Stimulated activated CD8-positive, alpha-beta memory T cell treated with anti-CD3 and anti-CD28 coated beads, Interleukin-7, amount 100 ng/mL, for 24 hours (primary cell): ENCODE measurements at regions not wholly inside any gene's neighbourhood (a gene's known extent, or its start where the extent isn't known, plus 50 kb on each side); places are given as distances from the start of the nearest gene placed in this dataset.
"Not testable (repeated sequence)": the region's sequence is repeated elsewhere in the genome, so short reads cannot be mapped to it uniquely, and the experiment has no call there.

ENCODE experiments used
- DNase-seq: peaks from one replicate; pipeline ENCODE4 v3.0.0-alpha.2; 2020; ENCODE audit warnings: low read depth

- DNase-seq = not testable (repeated sequence)
Observed at GRCh38 chr11:38894201-38894600, 2296.2 kb upstream of the RAG2 start.

- no peak for DNase-seq
Observed at GRCh38 chr11:38884145-38884865, 2286.3 kb upstream of the RAG2 start.

DNA sequence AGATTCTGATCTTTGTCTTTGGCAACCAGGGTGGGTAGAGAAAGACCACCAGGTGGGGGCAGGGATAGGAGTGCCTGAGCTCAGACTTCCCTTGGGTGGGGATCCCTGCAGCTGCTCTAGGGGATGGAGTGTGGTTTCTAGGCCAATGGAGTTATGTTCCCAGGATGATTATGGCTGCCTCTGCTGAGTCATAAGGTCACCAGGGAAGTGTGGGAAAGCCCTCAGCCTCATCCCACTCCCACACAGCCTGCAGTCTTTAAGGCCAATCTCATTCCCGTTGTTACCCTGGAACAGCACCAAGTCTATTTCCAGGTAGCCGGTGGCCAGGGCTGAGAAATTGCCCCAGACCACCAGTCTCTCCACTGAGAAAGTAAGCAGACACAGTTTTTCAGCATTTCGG, 2269.3 kb upstream of the RAG2 start:
- DNase-seq = no peak

GRCh38 chr11:38865922-38866321, 2267.9 kb upstream of the RAG2 start:
- DNase-seq = no peak

- no peak for DNase-seq
Observed at GRCh38 chr11:38842991-38843390, 2245.0 kb upstream of the RAG2 start.

DNA sequence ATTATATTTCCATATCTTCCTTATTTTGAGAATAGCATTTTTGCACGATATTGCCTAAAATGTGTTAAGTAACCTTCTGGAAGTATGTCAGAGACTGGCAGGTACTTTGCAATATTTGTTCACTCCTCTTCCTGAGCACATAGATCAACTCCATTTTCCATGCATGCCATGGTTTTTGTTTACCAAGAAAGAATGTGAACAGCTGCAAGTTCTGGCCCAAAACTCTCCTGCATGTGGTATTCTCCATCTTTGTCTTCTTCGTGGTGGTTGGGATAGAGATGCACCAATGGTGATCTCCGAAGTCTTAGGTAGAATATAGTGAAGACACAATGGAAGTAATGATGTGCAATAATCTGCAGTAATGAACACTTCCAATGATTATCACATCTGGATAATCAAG, 2241.0 kb upstream of the RAG2 start:
- DNase-seq = no peak

GRCh38 chr11:38835966-38836365, 2237.9 kb upstream of the RAG2 start:
- DNase-seq = no peak

GRCh38 chr11:38824573-38824972, 2226.5 kb upstream of the RAG2 start:
- DNase-seq = no peak

DNA sequence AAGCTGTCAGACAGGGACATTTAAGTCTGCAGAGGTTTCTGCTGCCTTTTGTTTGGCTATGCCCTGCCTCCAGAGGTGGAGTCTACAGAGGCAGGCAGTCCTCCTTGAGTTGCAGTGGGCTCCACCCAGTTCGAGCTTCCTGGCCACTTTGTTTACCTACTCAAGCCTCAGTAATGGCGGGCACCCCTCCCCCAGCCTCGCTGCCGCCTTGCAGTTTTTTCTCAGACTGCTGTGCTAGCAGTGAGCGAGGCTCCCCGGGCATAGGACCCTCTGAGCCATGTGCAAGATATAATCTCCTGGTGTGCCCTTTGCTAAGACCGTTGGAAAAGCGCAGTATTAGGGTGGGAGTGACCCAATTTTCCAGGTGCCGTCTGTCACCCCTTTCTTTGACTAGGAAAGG, 2223.8 kb upstream of the RAG2 start:
- not testable (repeated sequence) for DNase-seq

- DNase-seq = no peak
Observed at GRCh38 chr11:38819981-38820380, 2221.9 kb upstream of the RAG2 start.

GRCh38 chr11:38818720-38819119, 2220.7 kb upstream of the RAG2 start:
- DNase-seq = no peak

- no peak for DNase-seq
Observed at GRCh38 chr11:38814670-38815069, 2216.6 kb upstream of the RAG2 start.

DNA sequence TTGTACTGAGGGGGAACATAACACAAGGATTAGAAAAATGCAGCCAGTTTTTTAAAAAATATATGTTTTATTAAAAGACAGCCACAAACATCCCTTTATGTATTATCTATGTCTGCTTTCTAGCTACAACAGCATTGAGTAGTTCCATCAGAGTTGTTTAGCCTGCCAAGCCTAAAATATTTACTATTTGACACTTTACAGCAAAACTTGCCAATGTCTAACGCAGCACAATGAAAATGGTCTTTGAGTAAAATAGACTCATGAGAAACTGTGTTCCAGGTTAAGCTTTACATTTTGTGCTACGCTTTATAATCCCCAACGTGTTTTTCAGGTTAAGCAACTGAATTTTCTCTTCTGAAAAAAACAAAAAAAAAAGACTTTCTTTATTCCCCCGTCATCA, 2211.5 kb upstream of the RAG2 start:
- no peak for DNase-seq

DNA sequence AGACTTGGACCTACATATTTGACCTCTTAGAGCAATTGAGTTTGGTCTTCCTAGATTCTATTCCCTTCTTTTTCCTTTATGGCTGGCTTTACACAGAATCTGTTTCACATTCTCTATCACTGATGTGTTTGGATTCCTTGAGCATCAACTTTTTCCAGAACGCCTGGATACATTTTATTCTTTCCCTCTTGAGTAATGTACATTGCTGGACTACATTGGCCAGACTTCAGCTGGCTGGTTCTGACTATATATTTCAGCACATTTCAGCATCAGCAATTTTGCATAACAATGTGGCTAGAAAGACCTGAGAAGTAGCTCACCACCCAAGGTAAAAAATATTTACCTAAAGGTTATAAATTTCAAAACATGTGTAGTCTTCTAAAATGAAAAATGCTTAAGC, 2198.2 kb upstream of the RAG2 start:
- no peak for DNase-seq

- DNase-seq = no peak
Observed at GRCh38 chr11:38795027-38795426, 2197.0 kb upstream of the RAG2 start.

DNA sequence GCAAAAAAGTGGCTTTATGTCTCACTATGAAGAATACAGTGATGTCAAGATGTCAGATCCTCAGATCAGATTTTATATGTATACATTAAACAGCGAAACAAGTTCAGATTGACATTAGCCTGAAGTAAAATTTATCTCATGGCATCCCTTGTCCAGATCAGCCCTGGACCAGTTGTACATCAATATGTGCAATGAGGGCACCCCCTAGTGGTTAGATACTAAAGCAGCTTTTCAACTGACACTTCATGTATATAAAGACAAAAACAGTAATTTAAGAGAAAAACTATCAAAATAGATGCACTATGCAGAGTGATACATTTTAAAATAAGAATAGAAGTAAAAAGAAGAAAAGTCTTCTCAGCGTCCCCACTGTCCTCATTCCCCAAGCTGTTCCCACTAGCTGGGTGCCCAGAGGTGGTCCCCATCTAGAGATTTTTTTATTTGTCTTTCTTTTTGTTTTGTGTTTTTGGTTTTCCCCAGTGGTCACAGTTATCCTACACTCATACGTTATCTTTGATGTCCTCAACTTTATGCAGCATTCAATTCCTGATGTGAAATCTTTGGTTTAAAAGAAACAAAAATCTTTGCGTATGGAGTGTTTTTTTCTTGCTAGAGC, 2193.4 kb upstream of the RAG2 start:
- DNase-seq = no peak

- DNase-seq = no peak
Observed at GRCh38 chr11:38788561-38788960, 2190.5 kb upstream of the RAG2 start.

DNA sequence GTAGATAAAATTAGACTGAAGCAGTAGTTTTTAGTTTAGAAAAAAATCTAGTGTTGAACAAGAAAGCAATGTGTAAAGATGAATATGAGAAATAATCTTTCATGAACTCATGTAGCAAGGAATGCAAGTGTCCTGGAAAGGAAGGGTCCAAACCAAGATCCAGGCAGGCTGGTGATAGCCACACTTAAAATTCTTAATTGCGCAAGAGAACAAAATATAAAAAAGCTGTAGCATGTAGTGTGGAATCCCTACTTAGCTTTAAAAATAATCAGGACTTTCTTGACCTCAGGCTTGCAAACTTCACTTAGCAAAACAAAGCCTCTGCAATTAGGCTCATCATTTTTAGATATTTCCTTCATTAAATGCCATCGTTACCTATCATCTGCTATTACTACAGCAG, 2186.1 kb upstream of the RAG2 start:
- DNase-seq = no peak

DNA sequence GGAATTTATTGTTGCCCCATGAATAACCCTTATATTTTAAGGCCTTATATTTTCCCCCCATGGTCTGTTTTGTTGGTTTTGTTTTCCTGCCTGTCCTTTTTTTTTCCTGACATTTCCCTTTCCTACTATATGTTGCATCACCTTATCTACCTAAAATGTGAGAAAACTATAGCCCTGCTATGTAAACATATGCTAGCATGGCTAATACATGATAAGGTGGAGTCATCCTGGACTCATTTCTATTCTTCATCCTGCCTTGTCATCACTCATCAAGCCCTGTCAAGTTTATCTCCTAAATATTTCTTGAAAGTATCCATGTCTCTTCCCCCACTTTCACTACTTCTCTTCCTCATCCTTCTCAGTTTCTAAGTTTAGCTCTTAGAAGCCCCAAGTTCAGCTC, 2168.8 kb upstream of the RAG2 start:
- DNase-seq = no peak

- no peak for DNase-seq
Observed at GRCh38 chr11:38759394-38759793, 2161.4 kb upstream of the RAG2 start.

DNA sequence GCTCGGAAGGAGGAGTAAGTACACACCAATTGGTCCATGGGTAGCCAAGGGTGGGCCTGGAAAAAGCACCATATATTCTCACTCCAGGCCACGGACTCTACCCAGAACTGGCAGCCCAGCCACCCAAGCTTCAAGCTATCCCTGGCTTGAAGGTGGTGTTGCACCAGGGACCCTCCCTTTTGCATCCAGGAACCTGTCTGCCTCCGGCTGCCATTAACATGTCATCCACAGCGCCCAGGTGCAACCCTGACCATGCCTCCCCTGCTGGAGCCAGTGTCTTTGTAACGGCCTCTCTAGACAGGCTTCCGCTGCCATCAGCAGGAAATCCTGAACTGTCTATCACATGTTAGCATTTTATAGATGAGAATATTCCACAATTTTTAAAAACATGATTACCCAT, 2158.5 kb upstream of the RAG2 start:
- DNase-seq = no peak

DNA sequence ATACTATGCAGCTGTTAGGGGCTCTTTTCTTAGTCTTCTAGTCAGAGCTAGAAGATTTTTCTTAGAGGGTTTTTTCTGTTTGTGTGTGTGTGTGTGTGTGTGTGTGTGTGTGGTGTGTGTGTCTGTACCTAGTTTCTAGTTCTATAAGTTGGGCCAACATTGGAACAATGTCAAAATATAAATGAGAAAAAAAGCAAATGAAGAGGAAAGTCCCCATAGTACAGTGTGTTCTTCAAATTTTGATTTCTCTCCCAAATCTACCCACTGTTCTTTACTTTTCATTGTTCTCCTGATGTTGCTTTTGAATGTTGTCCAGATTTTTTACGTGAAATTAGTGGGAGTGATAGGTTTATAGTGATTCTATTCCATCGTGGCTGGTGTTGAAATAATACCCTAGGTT, 2153.4 kb upstream of the RAG2 start:
- DNase-seq = no peak

- DNase-seq = not testable (repeated sequence)
Observed at GRCh38 chr11:38746516-38746915, 2148.5 kb upstream of the RAG2 start.

GRCh38 chr11:38723361-38723760, 2125.3 kb upstream of the RAG2 start:
- no peak for DNase-seq
